ENCODE measurements at regions not wholly inside any gene's neighbourhood (a gene's known extent, or its start where the extent isn't known, plus 50 kb on each side); places are given as distances from the start of the nearest gene placed in this dataset.
"Not testable (repeated sequence)": the region's sequence is repeated elsewhere in the genome, so short reads cannot be mapped to it uniquely, and the experiment has no call there.

DNA sequence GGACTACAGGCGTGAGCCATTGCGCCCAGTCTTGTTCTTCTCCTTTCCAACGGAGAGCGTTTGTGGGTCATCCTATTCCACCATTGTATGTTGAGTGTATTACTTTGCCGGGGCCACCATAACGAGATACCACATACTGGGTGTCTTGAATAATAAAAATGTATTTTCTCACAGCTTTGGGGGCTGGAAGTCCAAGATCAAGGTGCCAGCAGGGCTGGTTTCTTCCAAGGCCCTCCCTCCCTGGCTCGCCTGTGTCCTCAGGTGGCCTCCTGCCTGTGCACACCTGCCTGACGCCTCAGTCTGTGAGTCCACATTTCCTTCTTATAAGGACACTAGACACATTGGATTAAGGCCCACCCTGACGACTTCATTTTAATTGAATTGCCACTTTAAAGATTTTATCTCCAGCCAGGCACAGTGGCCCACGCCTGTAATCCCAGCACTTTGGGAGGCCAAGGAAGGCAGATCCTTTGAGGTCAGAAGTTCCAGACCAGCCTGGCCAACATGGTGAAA, 175.1 kb downstream of the C9orf50 start:
- Mint-ChIP-seq H3K4me3 (no peak overlapping the region), H3K27ac (no peak overlapping the region), H3K36me3 (peaks cover 2% of the 10 kb centered on the region), H3K9me3 (peaks cover 2% of the 10 kb centered on the region), H3K27me3 (peaks cover 12% of the 10 kb centered on the region), H3K4me1 (peaks cover 2% of the 10 kb centered on the region)
- no peak for DNase-seq (ENCODE audit: low spot score in 2 of 2)
- no peak for ATAC-seq (ENCODE audit: low read depth)

DNA sequence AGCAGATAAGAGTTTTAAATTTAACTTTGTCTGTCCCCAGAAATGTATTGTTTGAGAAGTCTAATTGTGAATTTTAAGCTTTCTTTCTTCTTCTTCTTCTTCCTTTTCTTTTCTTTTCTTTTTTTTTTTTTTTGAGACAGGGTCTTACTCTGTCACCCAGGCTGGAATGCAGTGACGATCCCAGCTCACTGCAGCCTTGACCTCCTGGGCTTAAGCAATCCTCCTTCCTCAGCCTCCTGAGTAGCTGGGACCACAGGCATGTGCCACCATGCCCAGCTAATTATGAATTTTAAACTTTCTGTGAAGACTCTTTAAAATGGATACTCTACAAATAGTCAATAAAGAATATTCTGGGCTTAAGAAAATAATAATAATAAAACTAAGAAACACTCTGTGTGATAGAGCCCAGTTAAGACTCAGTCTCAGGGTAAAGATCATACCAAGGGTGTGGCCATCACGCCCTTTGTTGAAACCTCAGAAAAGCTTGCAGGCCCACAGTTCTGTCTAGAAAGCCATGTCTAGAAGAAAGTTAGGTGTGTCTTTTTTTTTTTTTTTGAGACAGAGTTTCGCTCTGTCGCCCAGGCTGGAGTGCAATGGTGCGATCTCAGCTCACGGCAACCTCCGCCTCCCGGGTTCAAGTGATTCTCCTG, 177.3 kb downstream of the C9orf50 start:
- H3K27me3 Mint-ChIP-seq = peaks cover 21% of the 10 kb centered on the region
- not testable (repeated sequence) for H3K27ac Mint-ChIP-seq; H3K4me1 Mint-ChIP-seq; DNase-seq (ENCODE audit: low spot score in 2 of 2); H3K36me3 Mint-ChIP-seq; H3K4me3 Mint-ChIP-seq; ATAC-seq (ENCODE audit: low read depth); H3K9me3 Mint-ChIP-seq

DNA sequence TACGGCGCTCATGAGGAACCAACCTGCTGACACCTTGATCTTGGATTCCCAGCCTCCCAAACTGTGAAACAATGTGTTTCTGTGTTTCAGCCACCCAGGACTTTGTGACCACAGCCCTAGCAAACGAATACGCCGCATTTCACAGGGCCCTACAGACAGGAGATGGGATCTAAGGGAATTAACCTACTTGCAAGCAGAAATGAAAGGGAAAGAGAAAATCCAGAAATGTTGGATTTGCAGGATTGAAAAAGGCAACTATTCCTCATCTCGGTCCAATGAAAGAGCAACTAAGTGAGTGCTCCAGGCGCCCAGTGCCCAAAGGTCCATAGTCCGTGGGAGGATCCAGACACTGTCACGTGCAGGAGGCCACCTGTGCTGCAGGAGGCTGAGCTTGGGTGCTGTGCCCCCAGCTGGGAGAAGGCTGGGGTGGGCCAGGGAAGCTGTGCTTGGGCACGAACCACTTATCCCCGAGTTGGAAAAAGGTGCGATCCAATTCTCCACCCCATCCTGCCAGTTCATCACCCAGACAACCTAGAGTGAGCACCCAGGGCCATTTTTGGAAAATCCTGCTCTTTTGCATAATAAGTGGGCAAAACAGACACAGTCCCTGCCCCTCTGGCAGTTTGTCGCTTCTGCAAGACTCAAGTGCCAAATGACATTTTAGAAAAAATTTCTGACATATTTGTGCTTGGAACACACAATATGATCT, 177.9 kb downstream of the C9orf50 start:
- H3K27ac Mint-ChIP-seq = no peak overlapping the region
- peaks cover 9% of the 10 kb centered on the region for H3K4me1 Mint-ChIP-seq
- H3K27me3 Mint-ChIP-seq = peaks cover 23% of the 10 kb centered on the region
- ATAC-seq (ENCODE audit: low read depth) = no peak
- H3K4me3 Mint-ChIP-seq = no peak overlapping the region
- no peak for DNase-seq (ENCODE audit: low spot score in 2 of 2)
- peaks cover 2% of the 10 kb centered on the region for H3K36me3 Mint-ChIP-seq
- H3K9me3 Mint-ChIP-seq = peaks cover 3% of the 10 kb centered on the region

DNA sequence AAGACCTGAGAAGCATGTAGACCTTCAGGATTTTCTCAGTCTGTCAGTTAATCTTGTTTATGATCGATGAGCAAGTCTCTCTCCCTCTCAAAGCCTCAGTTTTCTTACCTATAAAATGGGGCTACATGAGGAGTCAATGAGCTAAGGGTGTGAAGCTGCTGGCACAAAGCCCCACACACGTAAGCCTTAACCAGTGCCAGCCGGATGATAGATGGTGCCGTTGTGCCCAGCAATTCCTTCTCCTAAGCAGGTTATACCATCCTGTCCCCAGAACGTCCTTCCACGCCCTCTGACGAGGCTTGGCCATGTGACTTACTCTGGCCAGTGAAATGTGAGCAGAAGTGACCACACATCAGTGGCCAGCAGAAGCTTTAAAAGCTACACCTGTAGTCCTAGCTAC, 179.0 kb downstream of the C9orf50 start:
- H3K36me3 Mint-ChIP-seq = peaks cover 2% of the 10 kb centered on the region
- H3K27me3 Mint-ChIP-seq = peaks cover 24% of the 10 kb centered on the region
- no peak for ATAC-seq (ENCODE audit: low read depth)
- H3K4me1 Mint-ChIP-seq = peaks cover 12% of the 10 kb centered on the region
- no peak overlapping the region for H3K4me3 Mint-ChIP-seq
- no peak for DNase-seq (ENCODE audit: low spot score in 2 of 2)
- H3K27ac Mint-ChIP-seq = no peak overlapping the region
- H3K9me3 Mint-ChIP-seq = peaks cover 3% of the 10 kb centered on the region

DNA sequence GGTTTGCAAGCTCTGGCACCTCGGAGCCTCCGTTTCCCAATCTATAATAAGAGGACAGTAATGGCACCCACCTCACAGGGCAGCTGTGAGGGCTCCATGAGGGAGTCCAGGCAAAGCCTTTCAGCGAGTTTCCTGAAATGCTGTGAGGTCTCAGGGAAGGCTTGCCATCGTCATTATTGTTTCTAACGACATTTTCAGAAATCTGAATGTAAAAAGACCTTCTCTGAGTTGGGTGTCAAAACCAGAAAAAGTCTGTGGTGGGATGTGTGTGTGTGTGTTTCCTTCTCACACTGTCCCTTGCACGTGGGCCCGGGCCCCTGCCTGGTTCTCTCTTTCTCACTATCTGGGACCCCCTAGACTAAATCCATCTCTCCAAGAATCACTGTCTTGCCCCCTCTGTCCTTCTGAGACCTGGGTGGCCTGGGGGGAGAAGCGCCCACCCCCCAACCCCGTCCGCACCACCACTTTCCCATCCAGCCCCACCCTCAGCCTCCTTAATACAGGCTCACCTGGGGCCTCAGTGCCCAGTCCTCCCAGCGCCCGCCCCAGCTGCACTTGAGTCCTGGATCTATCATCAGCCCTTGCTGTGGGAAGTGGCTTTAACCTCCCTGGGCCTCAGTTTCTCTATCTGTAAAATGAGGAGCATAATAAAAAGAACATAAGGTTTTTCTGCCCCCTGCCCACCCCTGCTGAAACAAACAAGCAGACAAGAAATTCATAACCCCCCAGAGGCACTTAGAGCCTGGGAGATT, 180.3 kb downstream of the C9orf50 start:
- Mint-ChIP-seq H3K4me1 (peaks cover 15% of the 10 kb centered on the region), H3K4me3 (no peak overlapping the region), H3K27me3 (peaks cover 29% of the 10 kb centered on the region), H3K36me3 (peaks cover 2% of the 10 kb centered on the region), H3K9me3 (peaks cover 3% of the 10 kb centered on the region), H3K27ac (no peak overlapping the region)
- ATAC-seq (ENCODE audit: low read depth) = no peak
- DNase-seq (ENCODE audit: low spot score in 2 of 2) = no peak

DNA sequence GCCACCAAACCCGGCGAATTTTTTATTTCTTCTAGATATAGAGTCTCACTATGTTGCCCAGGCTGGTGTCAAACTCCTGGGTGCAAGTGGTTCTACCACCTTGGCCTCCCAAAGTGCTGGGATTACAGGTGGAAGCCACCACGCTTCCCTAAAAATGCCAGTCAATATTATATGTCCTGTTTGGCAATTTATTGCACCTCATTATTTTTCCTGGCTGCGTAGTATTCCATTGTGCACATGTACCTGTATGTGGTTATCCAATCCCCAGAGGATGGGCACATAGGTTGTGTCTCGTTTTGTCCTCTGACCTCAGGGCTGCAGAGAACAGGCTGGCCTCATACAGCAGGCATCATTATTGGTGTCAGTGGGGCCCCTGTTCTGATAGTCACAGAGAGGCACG, 181.7 kb downstream of the C9orf50 start:
- Mint-ChIP-seq H3K27me3 (peaks cover 26% of the 10 kb centered on the region), H3K4me1 (peaks cover 12% of the 10 kb centered on the region), H3K4me3 (no peak overlapping the region), H3K9me3 (peaks cover 2% of the 10 kb centered on the region), H3K27ac (no peak overlapping the region), H3K36me3 (no peaks in the 10 kb centered on the region)
- ATAC-seq (ENCODE audit: low read depth) (no peak), DNase-seq (ENCODE audit: low spot score in 2 of 2) (no peak)

DNA sequence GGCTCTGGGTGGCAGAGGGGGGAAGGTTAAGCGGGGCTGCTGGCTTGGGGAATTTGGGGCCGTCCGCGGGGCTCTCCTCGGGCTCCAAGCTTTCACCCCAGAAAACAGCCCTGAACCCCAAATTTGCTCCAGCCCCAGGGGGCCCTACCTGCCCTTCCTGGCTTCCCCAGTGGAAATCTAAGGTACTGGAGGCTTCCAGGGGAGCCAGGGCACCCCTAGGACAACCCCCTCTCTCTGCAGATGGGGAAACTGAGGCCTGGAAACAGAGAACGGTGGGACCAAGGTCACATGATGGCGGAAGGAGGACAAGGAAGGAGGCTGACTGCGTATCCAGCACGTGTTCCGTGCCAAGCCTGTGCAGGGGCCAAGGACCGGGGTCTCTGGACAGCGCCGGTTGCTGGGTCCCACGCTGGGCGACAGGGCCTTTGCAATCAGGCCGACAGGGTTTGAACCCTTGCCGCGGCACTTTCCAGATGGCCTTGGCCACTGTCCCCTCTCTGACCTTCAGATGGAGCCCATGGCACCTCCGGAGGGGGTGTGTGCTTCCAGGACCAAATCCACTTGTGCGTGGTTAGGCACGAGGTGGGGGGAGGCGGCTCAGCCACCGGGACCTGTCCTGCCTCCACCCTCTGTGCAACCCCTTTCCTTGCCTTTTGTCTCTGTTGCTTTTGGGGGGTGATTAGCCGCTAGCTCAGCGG, 183.1 kb downstream of the C9orf50 start:
- H3K36me3 Mint-ChIP-seq = no peaks in the 10 kb centered on the region
- H3K4me1 Mint-ChIP-seq = peaks cover 12% of the 10 kb centered on the region
- H3K27me3 Mint-ChIP-seq = peaks cover 26% of the 10 kb centered on the region
- H3K27ac Mint-ChIP-seq = no peak overlapping the region
- DNase-seq (ENCODE audit: low spot score in 2 of 2) (no peak), ATAC-seq (ENCODE audit: low read depth) (no peak)
- peaks cover 2% of the 10 kb centered on the region for H3K9me3 Mint-ChIP-seq
- peak overlapping the region; percentile 39 for H3K4me3 Mint-ChIP-seq

DNA sequence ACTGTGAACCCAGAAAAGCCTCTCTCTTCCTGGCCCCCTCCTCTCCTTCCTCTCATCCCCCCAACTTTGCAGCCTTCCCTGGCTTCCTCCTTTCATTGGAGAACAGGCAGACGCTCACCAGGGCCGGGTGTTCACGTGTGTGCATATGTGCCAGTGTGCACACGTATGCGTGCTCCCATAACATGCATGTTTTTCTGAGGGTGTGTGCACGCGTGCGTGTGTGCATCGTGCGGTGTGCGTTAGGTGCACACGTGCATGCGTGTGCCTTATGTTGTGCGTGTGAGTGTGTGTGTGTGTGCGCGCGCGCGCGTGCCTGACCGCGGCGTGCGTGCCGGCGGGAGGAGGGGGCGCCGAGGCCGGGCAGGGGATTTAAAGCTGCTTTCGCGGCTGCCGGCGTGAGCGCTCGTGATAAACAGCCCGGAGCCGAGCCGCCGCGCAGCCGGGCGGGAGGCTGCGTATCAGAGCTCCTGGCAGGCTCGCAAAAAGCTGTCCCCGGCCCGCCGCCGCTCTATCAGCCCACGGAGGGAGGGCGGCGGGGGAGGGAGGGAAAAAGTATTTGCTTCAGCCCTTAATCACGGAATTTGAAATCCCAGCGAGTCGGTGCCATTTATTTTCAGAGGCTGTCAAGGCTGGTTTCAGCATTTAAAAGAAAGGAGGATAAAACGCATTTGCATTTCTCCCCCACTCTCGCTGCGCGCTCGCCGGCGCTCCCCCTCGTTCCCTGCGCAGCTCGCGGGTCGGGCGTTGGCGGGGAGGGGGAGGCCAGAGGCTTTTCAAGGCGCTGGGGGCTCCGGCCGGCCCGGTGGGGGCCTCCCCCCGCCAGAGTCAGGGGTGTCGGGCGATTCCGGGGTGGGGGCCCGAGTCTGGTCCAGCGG, 183.9 kb downstream of the C9orf50 start:
- peaks cover 26% of the 10 kb centered on the region for H3K27me3 Mint-ChIP-seq
- H3K36me3 Mint-ChIP-seq = no peaks in the 10 kb centered on the region
- ATAC-seq (ENCODE audit: low read depth) (peak; percentile 61), DNase-seq (ENCODE audit: low spot score in 2 of 2) (peak in 1 of 2 donors; percentile 40)
- peaks cover 12% of the 10 kb centered on the region for H3K4me1 Mint-ChIP-seq
- peak overlapping the region; percentile 82 for H3K4me3 Mint-ChIP-seq
- peaks cover 2% of the 10 kb centered on the region for H3K9me3 Mint-ChIP-seq
- H3K27ac Mint-ChIP-seq = peak overlapping the region; percentile 54

DNA sequence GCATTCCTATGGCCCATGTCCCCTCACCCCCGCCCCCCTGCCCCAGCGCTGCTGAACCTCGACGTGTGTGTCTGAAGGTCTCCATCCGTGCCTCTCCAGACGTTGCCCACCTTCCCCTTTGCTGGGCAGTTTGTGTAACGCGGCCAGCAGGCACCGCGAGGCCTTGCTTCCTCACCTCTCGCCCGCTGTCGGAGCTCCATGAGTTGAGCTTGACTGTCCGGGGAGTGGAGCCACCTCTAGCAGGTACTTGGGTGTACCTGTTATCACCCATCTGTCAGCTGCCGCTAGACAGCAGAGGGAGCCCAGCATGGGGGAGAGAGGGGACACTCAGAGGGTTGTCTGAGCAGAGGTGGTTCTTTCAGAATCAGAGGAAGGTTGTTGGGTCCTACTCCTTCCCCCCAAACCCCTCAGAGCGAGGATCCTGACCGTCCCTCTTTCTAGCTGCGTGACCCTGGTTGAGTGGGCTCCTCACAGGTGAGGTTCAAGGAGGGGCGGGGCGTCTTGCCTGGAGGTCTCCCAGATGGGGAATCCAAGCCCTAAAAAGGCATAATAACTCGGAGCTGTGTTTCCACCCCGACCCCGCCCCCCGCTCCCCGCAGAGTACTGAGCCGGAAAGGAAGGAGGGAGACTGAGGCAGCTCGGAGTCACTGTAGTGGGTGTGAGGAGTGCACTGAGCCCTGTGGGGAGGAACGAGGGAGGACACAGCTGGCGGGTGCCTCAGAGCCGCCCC, 184.7 kb downstream of the C9orf50 start:
- peaks cover 12% of the 10 kb centered on the region for H3K4me1 Mint-ChIP-seq
- ATAC-seq (ENCODE audit: low read depth) (no peak), DNase-seq (ENCODE audit: low spot score in 2 of 2) (no peak)
- H3K27me3 Mint-ChIP-seq = peaks cover 23% of the 10 kb centered on the region
- no peak overlapping the region for H3K27ac Mint-ChIP-seq
- peaks cover 2% of the 10 kb centered on the region for H3K9me3 Mint-ChIP-seq
- no peaks in the 10 kb centered on the region for H3K36me3 Mint-ChIP-seq
- peak overlapping the region; percentile 43 for H3K4me3 Mint-ChIP-seq

DNA sequence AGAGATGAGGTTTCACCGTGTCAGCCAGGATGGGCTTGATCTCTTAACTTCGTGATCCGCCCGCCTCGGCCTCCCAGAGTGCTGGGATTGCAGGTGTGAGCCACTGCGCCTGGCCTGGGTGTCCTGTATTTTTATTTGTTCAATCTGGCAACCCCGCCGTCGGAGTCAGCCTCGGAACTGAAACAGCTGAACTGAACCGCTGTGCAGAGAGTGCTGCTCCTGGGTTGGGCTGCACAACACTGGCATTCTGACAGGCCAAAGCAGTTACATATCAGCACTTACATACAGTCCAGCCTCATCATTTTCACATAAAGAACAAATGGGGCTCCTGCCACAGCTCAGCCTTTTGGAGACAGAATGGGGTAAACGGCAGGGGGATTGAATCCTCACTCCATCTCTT, 185.6 kb downstream of the C9orf50 start:
- Mint-ChIP-seq H3K4me3 (no peak overlapping the region), H3K9me3 (peaks cover 2% of the 10 kb centered on the region), H3K36me3 (no peaks in the 10 kb centered on the region), H3K27me3 (peaks cover 17% of the 10 kb centered on the region), H3K4me1 (peaks cover 12% of the 10 kb centered on the region), H3K27ac (no peak overlapping the region)
- no peak for ATAC-seq (ENCODE audit: low read depth)
- DNase-seq (ENCODE audit: low spot score in 2 of 2) = no peak

DNA sequence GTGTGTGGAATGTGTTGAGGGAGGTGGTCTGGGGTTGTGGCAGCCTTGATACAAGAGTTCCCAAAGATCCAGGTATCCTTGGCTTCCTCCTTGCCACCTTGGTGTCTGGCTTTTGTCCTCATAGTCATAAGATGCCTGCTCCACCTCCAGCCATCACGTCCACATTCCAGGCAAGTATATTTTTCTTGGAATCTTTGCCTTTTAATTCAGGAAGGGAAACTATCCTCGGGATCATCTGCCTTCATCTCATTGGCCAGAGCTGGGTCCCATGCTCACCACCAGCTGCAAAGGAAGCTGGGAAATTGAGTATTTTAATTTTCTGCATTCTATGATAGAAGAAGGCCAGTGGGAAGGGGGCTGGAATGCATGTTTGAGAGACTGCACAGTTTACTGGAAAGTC, 186.7 kb downstream of the C9orf50 start:
- Mint-ChIP-seq H3K27ac (no peak overlapping the region), H3K36me3 (no peaks in the 10 kb centered on the region), H3K4me3 (no peak overlapping the region), H3K9me3 (no peaks in the 10 kb centered on the region), H3K27me3 (peaks cover 13% of the 10 kb centered on the region), H3K4me1 (peaks cover 12% of the 10 kb centered on the region)
- ATAC-seq (ENCODE audit: low read depth) (no peak), DNase-seq (ENCODE audit: low spot score in 2 of 2) (no peak)

DNA sequence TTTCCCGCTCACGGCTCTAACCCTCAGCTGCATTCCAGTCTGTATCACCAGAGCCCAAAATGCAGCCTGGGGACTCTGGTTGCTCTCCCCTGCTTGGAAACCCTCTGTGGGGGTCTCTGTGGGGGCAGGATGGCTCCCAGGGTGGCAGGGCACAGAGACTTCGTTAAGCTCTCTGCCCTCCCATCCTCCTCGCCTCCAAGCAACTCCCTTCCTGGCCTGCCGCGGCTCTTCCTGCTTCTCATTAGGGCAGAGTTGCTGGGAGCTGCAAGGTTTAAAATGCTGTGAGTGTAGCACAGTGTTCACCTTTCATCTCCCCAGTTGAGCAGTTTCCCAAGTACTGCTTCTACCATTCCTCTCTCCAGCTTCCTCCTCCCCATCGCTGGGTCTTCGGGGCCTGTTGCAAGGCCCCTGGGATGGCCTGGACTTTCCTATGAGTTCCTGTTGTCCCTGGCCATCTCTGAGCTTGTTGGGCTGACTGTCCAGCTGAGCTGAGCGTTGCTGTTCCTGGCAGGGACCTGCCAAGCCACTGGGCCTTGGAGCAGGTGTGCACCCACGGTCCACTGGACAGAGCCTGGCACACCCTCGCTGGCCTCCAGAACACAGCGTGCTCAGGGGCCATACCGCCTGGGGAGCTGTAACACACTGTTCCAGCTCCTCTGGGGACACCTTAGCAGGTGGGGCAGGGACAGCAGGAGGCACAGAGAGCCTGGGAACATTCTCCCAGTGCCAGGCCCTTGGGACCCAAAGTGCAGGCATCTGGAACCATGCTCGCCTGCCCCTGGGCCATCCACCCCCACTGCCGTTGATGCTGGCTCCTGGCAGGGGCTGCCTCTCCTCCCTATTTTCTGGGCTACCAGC, 188.4 kb downstream of the C9orf50 start:
- no peak for ATAC-seq (ENCODE audit: low read depth)
- Mint-ChIP-seq H3K4me3 (no peak overlapping the region), H3K36me3 (no peaks in the 10 kb centered on the region), H3K27ac (no peak overlapping the region), H3K27me3 (peaks cover 8% of the 10 kb centered on the region), H3K9me3 (no peaks in the 10 kb centered on the region), H3K4me1 (peaks cover 6% of the 10 kb centered on the region)
- no peak for DNase-seq (ENCODE audit: low spot score in 2 of 2)

Measured in memory B cell (primary cell).